Stimulated activated CD4-positive, alpha-beta T cell treated with anti-CD3 and anti-CD28 coated beads, Interleukin-15, amount 100 ng/mL, for 1 hour (primary cell): ENCODE measurements at regions not wholly inside any gene's neighbourhood (a gene's known extent, or its start where the extent isn't known, plus 50 kb on each side); places are given as distances from the start of the nearest gene placed in this dataset.

ENCODE experiments used
- DNase-seq, 2 donors: peaks; one replicate each; pipeline ENCODE4 v3.0.0-alpha.2; 2020; ENCODE audit warnings: low read depth in 1 of 2, low spot score in 1 of 2

GRCh38 chr16:74100395-74101326 lies 196.0 kb upstream of the PSMD7 start:
- no peak for DNase-seq

- DNase-seq = no peak
These were observed 197.1 kb upstream of the PSMD7 start for GRCh38 chr16:74099530-74099929.

- DNase-seq = no peak
These were observed 201.7 kb upstream of the PSMD7 start for GRCh38 chr16:74094962-74095361.

- DNase-seq = no peak
These were observed 202.1 kb upstream of the PSMD7 start for GRCh38 chr16:74094514-74094913.

GRCh38 chr16:74092336-74092735 lies 204.3 kb upstream of the PSMD7 start:
- DNase-seq = no peak

GRCh38 chr16:74090871-74091270 lies 205.7 kb upstream of the PSMD7 start:
- DNase-seq = no peak

- no peak for DNase-seq
These were observed 213.1 kb upstream of the PSMD7 start for GRCh38 chr16:74083541-74083940.

- no peak for DNase-seq
These were observed 216.3 kb upstream of the PSMD7 start for GRCh38 chr16:74080311-74080710.

- DNase-seq = no peak
These were observed 217.4 kb upstream of the PSMD7 start for GRCh38 chr16:74079232-74079586.

GRCh38 chr16:74078511-74079231 lies 217.9 kb upstream of the PSMD7 start:
- no peak for DNase-seq

GRCh38 chr16:74076568-74076967 lies 220.0 kb upstream of the PSMD7 start:
- DNase-seq = no peak

GRCh38 chr16:74075393-74075792 lies 221.2 kb upstream of the PSMD7 start:
- no peak for DNase-seq

- no peak for DNase-seq
These were observed 223.2 kb upstream of the PSMD7 start for GRCh38 chr16:74073456-74073855.

- no peak for DNase-seq
These were observed 224.5 kb upstream of the PSMD7 start for GRCh38 chr16:74071996-74072535.

GRCh38 chr16:74070237-74070636 lies 226.4 kb upstream of the PSMD7 start:
- no peak for DNase-seq

- DNase-seq = no peak
These were observed 232.4 kb upstream of the PSMD7 start for GRCh38 chr16:74064120-74064735.

- no peak for DNase-seq
These were observed 242.8 kb upstream of the PSMD7 start for GRCh38 chr16:74053826-74054225.

- no peak for DNase-seq
These were observed 243.3 kb upstream of the PSMD7 start for GRCh38 chr16:74053312-74053711.

GRCh38 chr16:74052016-74052415 lies 244.6 kb upstream of the PSMD7 start:
- no peak for DNase-seq

- DNase-seq = no peak
These were observed 247.6 kb upstream of the PSMD7 start for GRCh38 chr16:74049027-74049426.

- DNase-seq = no peak
These were observed 250.1 kb upstream of the PSMD7 start for GRCh38 chr16:74046524-74046923.

- no peak for DNase-seq
These were observed 251.1 kb upstream of the PSMD7 start for GRCh38 chr16:74045513-74045912.
